IPS-18c (cell line): ENCODE measurements at regions not wholly inside any gene's neighbourhood (a gene's known extent, or its start where the extent isn't known, plus 50 kb on each side); places are given as distances from the start of the nearest gene placed in this dataset.

Experiments
- H3K4me3 ChIP-seq: 2 replicates; pipeline ENCODE4 v1.7.0; 2013; ENCODE audit warnings: low read depth, mild to moderate bottlenecking, low read length, moderate library complexity; ENCODE audit not compliant: insufficient read depth
- H3K9me3 ChIP-seq: one replicate; pipeline ENCODE4 v1.6.1; 2013; ENCODE audit warnings: mild to moderate bottlenecking, low read length, moderate library complexity; ENCODE audit not compliant: control insufficient read depth, insufficient read depth

GRCh38 chr2:226125176-226125883 lies 674.3 kb downstream of the IRS1 start:
- no peak overlapping the region for H3K4me3 ChIP-seq
- H3K9me3 ChIP-seq, result peaks cover 2% of the 10 kb centered on the region

GRCh38 chr2:226124548-226125011 lies 675.0 kb downstream of the IRS1 start:
- no peaks in the 10 kb centered on the region for H3K9me3 ChIP-seq
- H3K4me3 ChIP-seq, result no peak overlapping the region

- Histone ChIP-seq H3K4me3 (no peak overlapping the region), H3K9me3 (no peaks in the 10 kb centered on the region)
Observed at GRCh38 chr2:226123300-226123699, 676.3 kb downstream of the IRS1 start.

GRCh38 chr2:226122041-226122440 lies 677.6 kb downstream of the IRS1 start:
- H3K4me3 ChIP-seq, result no peak overlapping the region

GRCh38 chr2:226121046-226121738 lies 678.4 kb downstream of the IRS1 start:
- no peaks in the 10 kb centered on the region for H3K9me3 ChIP-seq
- H3K4me3 ChIP-seq, result no peak overlapping the region

More at GRCh38 chr2:226122041-226122440, 677.6 kb downstream of the IRS1 start:
- H3K9me3 ChIP-seq, result no peaks in the 10 kb centered on the region

- Histone ChIP-seq H3K4me3 (no peak overlapping the region), H3K9me3 (no peaks in the 10 kb centered on the region)
Observed at GRCh38 chr2:226118471-226119429, 680.9 kb downstream of the IRS1 start.

- H3K4me3 ChIP-seq, result no peak overlapping the region
- no peaks in the 10 kb centered on the region for H3K9me3 ChIP-seq
Observed at GRCh38 chr2:226117510-226118065, 682.0 kb downstream of the IRS1 start.

GRCh38 chr2:226116346-226116745 lies 683.3 kb downstream of the IRS1 start:
- H3K9me3 ChIP-seq, result no peaks in the 10 kb centered on the region
- H3K4me3 ChIP-seq, result no peak overlapping the region

GRCh38 chr2:226115832-226116200 lies 683.8 kb downstream of the IRS1 start:
- Histone ChIP-seq H3K9me3 (no peaks in the 10 kb centered on the region), H3K4me3 (no peak overlapping the region)

GRCh38 chr2:226115102-226115831 lies 684.4 kb downstream of the IRS1 start:
- H3K4me3 ChIP-seq, result no peak overlapping the region
- no peaks in the 10 kb centered on the region for H3K9me3 ChIP-seq

GRCh38 chr2:226114436-226114835 lies 685.2 kb downstream of the IRS1 start:
- H3K9me3 ChIP-seq, result no peaks in the 10 kb centered on the region

GRCh38 chr2:226098861-226099745 lies 699.6 kb downstream of the NYAP2 start:
- Histone ChIP-seq H3K4me3 (no peak overlapping the region), H3K9me3 (no peaks in the 10 kb centered on the region)

More at GRCh38 chr2:226114436-226114835, 685.2 kb downstream of the IRS1 start:
- H3K4me3 ChIP-seq, result no peak overlapping the region

GRCh38 chr2:226095058-226095457 lies 695.5 kb downstream of the NYAP2 start:
- Histone ChIP-seq H3K4me3 (no peak overlapping the region), H3K9me3 (no peaks in the 10 kb centered on the region)

- Histone ChIP-seq H3K4me3 (no peak overlapping the region), H3K9me3 (no peaks in the 10 kb centered on the region)
Observed at GRCh38 chr2:226093364-226093763, 693.9 kb downstream of the NYAP2 start.

GRCh38 chr2:226088366-226088674 lies 688.8 kb downstream of the NYAP2 start:
- Histone ChIP-seq H3K4me3 (no peak overlapping the region), H3K9me3 (peaks cover 4% of the 10 kb centered on the region)
